ENCODE measurements at regions not wholly inside any gene's neighbourhood (a gene's known extent, or its start where the extent isn't known, plus 50 kb on each side); places are given as distances from the start of the nearest gene placed in this dataset.

- no peak for TF ChIP-seq EZH2 (IDR thresholded peaks at IDR 0.05; ENCODE audit: low read length)
- TF ChIP-seq, protein P1, sequence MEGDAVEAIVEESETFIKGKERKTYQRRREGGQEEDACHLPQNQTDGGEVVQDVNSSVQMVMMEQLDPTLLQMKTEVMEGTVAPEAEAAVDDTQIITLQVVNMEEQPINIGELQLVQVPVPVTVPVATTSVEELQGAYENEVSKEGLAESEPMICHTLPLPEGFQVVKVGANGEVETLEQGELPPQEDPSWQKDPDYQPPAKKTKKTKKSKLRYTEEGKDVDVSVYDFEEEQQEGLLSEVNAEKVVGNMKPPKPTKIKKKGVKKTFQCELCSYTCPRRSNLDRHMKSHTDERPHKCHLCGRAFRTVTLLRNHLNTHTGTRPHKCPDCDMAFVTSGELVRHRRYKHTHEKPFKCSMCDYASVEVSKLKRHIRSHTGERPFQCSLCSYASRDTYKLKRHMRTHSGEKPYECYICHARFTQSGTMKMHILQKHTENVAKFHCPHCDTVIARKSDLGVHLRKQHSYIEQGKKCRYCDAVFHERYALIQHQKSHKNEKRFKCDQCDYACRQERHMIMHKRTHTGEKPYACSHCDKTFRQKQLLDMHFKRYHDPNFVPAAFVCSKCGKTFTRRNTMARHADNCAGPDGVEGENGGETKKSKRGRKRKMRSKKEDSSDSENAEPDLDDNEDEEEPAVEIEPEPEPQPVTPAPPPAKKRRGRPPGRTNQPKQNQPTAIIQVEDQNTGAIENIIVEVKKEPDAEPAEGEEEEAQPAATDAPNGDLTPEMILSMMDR (optimal IDR thresholded peaks at IDR 0.05 in 1 of 3, IDR thresholded peaks at IDR 0.05 in 1 of 3, conservative IDR thresholded peaks at IDR 0.05 in 1 of 3; ENCODE audit: extremely low read depth in 1 of 3, insufficient read depth in 2 of 3, low read length in 3 of 3), result no peak
Observed at GRCh38 chr6:120272038-120272437, 922.5 kb upstream of the MAN1A1 start.

Measured in keratinocyte (primary cell).